Neuronal stem cell (in vitro differentiated cells): ENCODE measurements at regions not wholly inside any gene's neighbourhood (a gene's known extent, or its start where the extent isn't known, plus 50 kb on each side); places are given as distances from the start of the nearest gene placed in this dataset.
"Not testable (repeated sequence)": the region's sequence is repeated elsewhere in the genome, so short reads cannot be mapped to it uniquely, and the experiment has no call there.

ENCODE experiments used
- DNase-seq: peaks from one replicate; pipeline ENCODE4 v3.0.0-alpha.2; 2013; ENCODE audit warnings: low spot score
- H2AFZ ChIP-seq: one replicate; pipeline ENCODE4 v1.6.1; 2013; ENCODE audit warnings: mild to moderate bottlenecking, low read length, inconsistent platforms
- H2AK5ac ChIP-seq: 2 replicates; pipeline ENCODE4 v1.6.1; 2013; ENCODE audit warnings: low read depth, mild to moderate bottlenecking, inconsistent platforms, low read length, moderate library complexity, mixed read lengths
- H2BK120ac ChIP-seq: 2 replicates; pipeline ENCODE4 v1.6.1; 2013; ENCODE audit warnings: low read depth, mild to moderate bottlenecking, inconsistent platforms, low read length, moderate library complexity, mixed read lengths
- H2BK12ac ChIP-seq: one replicate; pipeline ENCODE4 v1.6.1; 2013; ENCODE audit warnings: low read length, inconsistent platforms
- H2BK15ac ChIP-seq: 2 replicates; pipeline ENCODE4 v1.6.1; 2013; ENCODE audit warnings: mild to moderate bottlenecking, low read length, inconsistent platforms, mixed read lengths
- H2BK5ac ChIP-seq: one replicate; pipeline ENCODE4 v1.6.1; 2013; ENCODE audit warnings: inconsistent platforms, mild to moderate bottlenecking, low read length, moderate library complexity
- H3K14ac ChIP-seq: one replicate; pipeline ENCODE4 v1.6.1; 2013; ENCODE audit warnings: low read length, inconsistent platforms
- H3K18ac ChIP-seq: 2 replicates; pipeline ENCODE4 v1.6.1; 2013; ENCODE audit warnings: low read length, inconsistent platforms
- H3K23ac ChIP-seq: 2 replicates; pipeline ENCODE4 v1.6.1; 2013; ENCODE audit warnings: low read depth, mild to moderate bottlenecking, mixed read lengths, low read length, inconsistent platforms; ENCODE audit not compliant: poor library complexity
- H3K27ac ChIP-seq: replicated peaks from 3 replicates; pipeline ENCODE4 v1.5.1; 2013; ENCODE audit warnings: low read length, inconsistent platforms
- H3K27me3 ChIP-seq, 3 experiments: 2 replicates each; pipeline ENCODE4 v1.6.1; 2013; ENCODE audit warnings: low read length in 3 of 3, mild to moderate bottlenecking in 2 of 3, inconsistent platforms in 1 of 3, low read depth in 1 of 3, mixed read lengths in 1 of 3, moderate library complexity in 1 of 3; ENCODE audit not compliant: control insufficient read depth in 3 of 3, insufficient read depth in 3 of 3
- H3K36me3 ChIP-seq, 2 donors: replicated peaks in 1 of 2; 2 replicates each; pipeline ENCODE4 v1.6.1; 2013; ENCODE audit warnings: low read length in 2 of 2; ENCODE audit not compliant: control insufficient read depth in 2 of 2, insufficient read depth in 2 of 2
- H3K4ac ChIP-seq: 2 replicates; pipeline ENCODE4 v1.6.1; 2013; ENCODE audit warnings: inconsistent platforms, mild to moderate bottlenecking, low read length, moderate library complexity
- H3K4me1 ChIP-seq, 2 donors: 1 replicate in 1 of 2; 2 replicates in 1 of 2; pipeline ENCODE4 v1.6.1; 2013; ENCODE audit warnings: low read length in 2 of 2, low read depth in 1 of 2; ENCODE audit not compliant: control insufficient read depth in 2 of 2, insufficient read depth in 1 of 2
- H3K4me2 ChIP-seq: one replicate; pipeline ENCODE4 v1.6.1; 2013; ENCODE audit warnings: mild to moderate bottlenecking, low read length, inconsistent platforms; ENCODE audit not compliant: insufficient read depth, poor library complexity, severe bottlenecking
- H3K4me3 ChIP-seq, 2 donors: 2 replicates each; pipeline ENCODE4 v1.5.1; 2013; ENCODE audit warnings: low read length in 2 of 2, mild to moderate bottlenecking in 2 of 2, inconsistent platforms in 1 of 2, moderate library complexity in 1 of 2
- H3K79me1 ChIP-seq: one replicate; pipeline ENCODE4 v1.6.1; 2013; ENCODE audit warnings: low read depth, mild to moderate bottlenecking, inconsistent platforms, low read length, moderate library complexity
- H3K9ac ChIP-seq: one replicate; pipeline ENCODE4 v1.6.1; 2013; ENCODE audit warnings: mild to moderate bottlenecking, low read depth, low read length, inconsistent platforms; ENCODE audit not compliant: poor library complexity
- H3K9me3 ChIP-seq, 2 donors: replicated peaks in 1 of 2; 2 replicates each; pipeline versions ENCODE3 to v1.6.1; 2013; ENCODE audit warnings: low read length in 2 of 2, mild to moderate bottlenecking in 2 of 2, inconsistent platforms in 1 of 2, low read depth in 1 of 2, mixed read lengths in 1 of 2, moderate library complexity in 1 of 2; ENCODE audit not compliant: control insufficient read depth in 2 of 2, insufficient read depth in 1 of 2
- H4K8ac ChIP-seq: one replicate; pipeline ENCODE4 v1.6.1; 2013; ENCODE audit warnings: low read depth, mild to moderate bottlenecking, inconsistent platforms, low read length, moderate library complexity
- H4K91ac ChIP-seq: one replicate; pipeline ENCODE4 v1.6.1; 2013; ENCODE audit warnings: low read length, low read depth, mild to moderate bottlenecking, inconsistent platforms; ENCODE audit not compliant: poor library complexity
- WGBS, 2 donors: extraction: QIAGEN DNeasy Blood & Tissue Kit; methylation state at CpG; one replicate each; pipeline ENCODE4 v1.1.7; 2013; ENCODE audit warnings: missing lambda C conversion rate in 2 of 2, mixed read lengths in 1 of 2; ENCODE audit not compliant: insufficient read length in 2 of 2, insufficient replicate concordance in 1 of 2; ENCODE audit errors: extremely low coverage in 2 of 2; 5-methylcytosine and 5-hydroxymethylcytosine counted together

DNA sequence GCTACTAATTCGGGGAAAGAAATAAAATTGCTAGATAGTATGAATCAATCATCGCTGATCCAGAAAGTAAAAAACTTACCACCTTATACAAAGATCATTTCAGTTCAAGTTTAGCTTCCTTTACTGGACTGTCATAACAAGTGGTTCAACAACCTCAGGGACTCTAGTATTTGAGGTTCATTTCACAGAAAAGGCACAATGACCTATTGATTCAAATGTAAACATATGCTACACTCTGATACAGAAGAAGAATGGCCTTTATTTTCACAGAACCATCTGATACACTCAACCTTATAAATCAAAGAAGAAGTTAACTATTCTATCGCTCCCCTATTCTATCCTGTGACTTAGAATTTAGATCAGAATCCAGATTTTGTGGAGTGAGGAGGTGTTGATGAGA, 140.8 kb upstream of the EFCAB3 start:
- not testable (repeated sequence) for H4K91ac ChIP-seq, H3K9ac ChIP-seq, H3K9me3 ChIP-seq, H3K23ac ChIP-seq, H3K27ac ChIP-seq, H3K36me3 ChIP-seq, H2BK120ac ChIP-seq, H2BK5ac ChIP-seq, H4K8ac ChIP-seq, H3K4ac ChIP-seq, H3K79me1 ChIP-seq, H2AFZ ChIP-seq, H3K14ac ChIP-seq, DNase-seq, H3K18ac ChIP-seq, H2BK12ac ChIP-seq, H2AK5ac ChIP-seq, H2BK15ac ChIP-seq, H3K4me1 ChIP-seq, H3K4me3 ChIP-seq, H3K4me2 ChIP-seq, H3K27me3 ChIP-seq
- WGBS, 2 donors: no CpG with 5 or more reads among the region's 3 CpGs

DNA sequence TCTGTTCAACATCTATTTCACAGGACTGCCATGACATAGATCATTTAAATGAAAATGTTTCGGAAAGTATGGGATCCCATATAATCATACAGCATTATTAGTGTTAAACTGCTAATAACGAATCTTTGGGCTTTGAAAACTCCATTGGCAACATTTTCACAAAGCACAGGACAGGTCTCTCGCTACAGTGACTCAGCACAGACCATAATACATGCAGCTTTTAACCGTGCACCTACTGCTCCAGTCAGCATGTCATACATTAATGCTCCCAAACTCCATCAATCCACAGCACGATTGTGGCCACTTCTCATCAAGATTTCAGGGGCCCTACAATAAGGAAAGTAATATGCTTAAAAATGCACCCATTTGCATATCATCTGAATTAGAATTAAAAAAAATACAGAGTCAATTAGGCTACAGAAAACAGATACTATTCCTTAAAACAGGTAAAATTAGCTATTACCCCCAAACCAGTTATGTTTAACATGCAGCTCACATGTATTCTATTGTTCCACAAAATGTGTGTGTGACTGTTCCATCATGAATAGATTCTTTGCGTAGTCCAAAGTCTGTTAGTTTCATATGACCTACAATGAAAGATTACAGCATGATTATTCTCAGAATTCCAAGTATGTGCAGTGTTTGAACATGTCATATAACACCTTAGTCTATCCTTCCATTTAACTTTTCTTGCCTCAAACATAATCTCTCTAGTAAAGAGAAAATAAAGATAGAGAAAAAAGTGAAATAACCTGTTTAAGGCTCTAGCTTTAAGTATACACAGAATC, 141.6 kb upstream of the EFCAB3 start:
- not testable (repeated sequence) for H3K79me1 ChIP-seq, H2BK5ac ChIP-seq, DNase-seq, H3K9ac ChIP-seq, H3K4ac ChIP-seq, H3K9me3 ChIP-seq, H3K4me1 ChIP-seq, H3K23ac ChIP-seq, H2AK5ac ChIP-seq, H3K18ac ChIP-seq, H2BK12ac ChIP-seq, H2BK120ac ChIP-seq, H2BK15ac ChIP-seq, H2AFZ ChIP-seq, H3K36me3 ChIP-seq, H3K27me3 ChIP-seq, H3K4me3 ChIP-seq, H3K27ac ChIP-seq, H3K14ac ChIP-seq, H4K91ac ChIP-seq, H4K8ac ChIP-seq, H3K4me2 ChIP-seq
- no CpG with 5 or more reads among the region's 6 CpGs for WGBS, 2 donors

GRCh38 chr17:62233822-62234481, 146.4 kb upstream of the EFCAB3 start:
- not testable (repeated sequence) for H3K4ac ChIP-seq, H3K4me2 ChIP-seq, H4K8ac ChIP-seq, H2BK5ac ChIP-seq, H2BK15ac ChIP-seq, H3K27me3 ChIP-seq, H3K4me3 ChIP-seq, H3K14ac ChIP-seq, H3K9me3 ChIP-seq, DNase-seq, H3K79me1 ChIP-seq, H4K91ac ChIP-seq, H3K18ac ChIP-seq, H2AK5ac ChIP-seq, H3K36me3 ChIP-seq, H3K9ac ChIP-seq, H3K23ac ChIP-seq, H2AFZ ChIP-seq, H3K27ac ChIP-seq, H2BK120ac ChIP-seq, H3K4me1 ChIP-seq, H2BK12ac ChIP-seq
- WGBS, 2 donors: no CpG with 5 or more reads among the region's 2 CpGs

- not testable (repeated sequence) for H3K9me3 ChIP-seq, H3K23ac ChIP-seq, H2BK5ac ChIP-seq, H4K8ac ChIP-seq, H2AFZ ChIP-seq, H2AK5ac ChIP-seq, H2BK12ac ChIP-seq, H3K18ac ChIP-seq, H2BK15ac ChIP-seq, H4K91ac ChIP-seq, H3K36me3 ChIP-seq, H3K14ac ChIP-seq, H3K4me1 ChIP-seq, H2BK120ac ChIP-seq, H3K4me2 ChIP-seq, H3K9ac ChIP-seq, H3K79me1 ChIP-seq, H3K27me3 ChIP-seq, H3K27ac ChIP-seq, H3K4ac ChIP-seq, H3K4me3 ChIP-seq, DNase-seq
- no CpG with 5 or more reads among the region's 5 CpGs for WGBS, 2 donors
Measured at GRCh38 chr17:62231293-62231692, 149.1 kb upstream of the EFCAB3 start.
